Stimulated activated CD4-positive, alpha-beta T cell treated with anti-CD3 and anti-CD28 coated beads, Interleukin-2, amount 100 ng/mL, for 4 hours (primary cell): ENCODE measurements at regions not wholly inside any gene's neighbourhood (a gene's known extent, or its start where the extent isn't known, plus 50 kb on each side); places are given as distances from the start of the nearest gene placed in this dataset.

Experiments used
- DNase-seq: peaks from one replicate; pipeline ENCODE4 v3.0.0-alpha.2; 2020; ENCODE audit warnings: low read depth

- no peak for DNase-seq
Observed at GRCh38 chr12:116402163-116402939, 124.9 kb upstream of the MED13L start.

GRCh38 chr12:116403546-116403945, 126.1 kb upstream of the MED13L start:
- no peak for DNase-seq

GRCh38 chr12:116404247-116404646, 126.8 kb upstream of the MED13L start:
- no peak for DNase-seq

- DNase-seq, result no peak
Observed at GRCh38 chr12:116404913-116405611, 127.6 kb upstream of the MED13L start.

GRCh38 chr12:116406529-116406928, 129.0 kb upstream of the MED13L start:
- no peak for DNase-seq

- DNase-seq, result no peak
Observed at GRCh38 chr12:116408489-116409250, 131.2 kb upstream of the MED13L start.

GRCh38 chr12:116411977-116412376, 134.5 kb upstream of the MED13L start:
- no peak for DNase-seq

- DNase-seq, result no peak
Observed at GRCh38 chr12:116414891-116415290, 137.4 kb upstream of the MED13L start.

- DNase-seq, result no peak
Observed at GRCh38 chr12:116415408-116416108, 138.1 kb upstream of the MED13L start.

GRCh38 chr12:116416166-116416565, 138.7 kb upstream of the MED13L start:
- no peak for DNase-seq

- DNase-seq, result no peak
Observed at GRCh38 chr12:116418551-116418950, 140.6 kb upstream of the MAP1LC3B2 start.

- DNase-seq, result no peak
Observed at GRCh38 chr12:116420227-116420880, 138.8 kb upstream of the MAP1LC3B2 start.

- DNase-seq, result no peak
Observed at GRCh38 chr12:116421785-116422538, 137.2 kb upstream of the MAP1LC3B2 start.

GRCh38 chr12:116423094-116423493, 136.1 kb upstream of the MAP1LC3B2 start:
- no peak for DNase-seq

GRCh38 chr12:116425256-116426193, 133.7 kb upstream of the MAP1LC3B2 start:
- no peak for DNase-seq

GRCh38 chr12:116426391-116427136, 132.6 kb upstream of the MAP1LC3B2 start:
- DNase-seq, result no peak

- DNase-seq, result no peak
Observed at GRCh38 chr12:116427200-116427930, 131.8 kb upstream of the MAP1LC3B2 start.

- DNase-seq, result no peak
Observed at GRCh38 chr12:116429826-116430360, 129.3 kb upstream of the MAP1LC3B2 start.
